ENCODE measurements at regions not wholly inside any gene's neighbourhood (a gene's known extent, or its start where the extent isn't known, plus 50 kb on each side); places are given as distances from the start of the nearest gene placed in this dataset.

DNA sequence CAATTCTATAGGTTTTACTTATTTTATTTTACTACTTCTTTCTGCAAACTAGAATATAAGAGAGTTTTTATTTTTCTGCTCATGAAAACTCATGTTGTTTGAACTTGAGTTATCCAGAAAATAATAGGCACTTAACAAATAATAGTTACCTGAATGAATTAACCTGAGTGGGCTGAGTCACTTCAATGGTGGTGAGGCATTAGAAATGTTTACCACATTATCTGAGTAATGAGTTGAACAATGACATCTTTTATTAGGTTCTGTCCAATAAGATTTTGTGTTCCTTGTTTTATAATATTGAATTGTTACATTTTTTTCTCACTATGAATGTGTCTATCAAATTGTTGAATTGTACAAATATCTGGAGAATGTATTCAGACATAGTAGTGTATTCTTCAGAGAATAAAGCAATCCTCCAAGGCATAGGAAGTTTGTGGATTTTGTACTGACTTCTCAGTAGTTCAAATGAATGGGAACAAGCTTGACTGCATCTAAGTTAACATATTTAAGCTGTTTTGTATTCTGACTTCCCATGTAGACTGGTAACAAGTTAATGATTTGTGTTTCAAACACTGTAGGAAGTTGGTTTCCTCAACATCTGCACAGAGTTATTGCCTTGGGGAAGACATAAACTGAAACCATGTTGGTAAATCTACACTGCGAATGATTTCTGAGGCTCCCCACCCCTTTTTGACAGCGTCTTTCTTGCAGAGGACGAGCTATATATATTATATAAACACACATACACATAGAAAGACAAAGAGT lies 1808.9 kb upstream of the TENM3 start:
- Histone ChIP-seq H3K27ac (ENCODE audit: low read length) (no peak overlapping the region), H3K36me3 (ENCODE audit: insufficient read depth, low read length) (no peaks in the 10 kb centered on the region), H2AFZ (ENCODE audit: low read depth, low read length) (no peak overlapping the region; the same call in 1 of the 2 replicates), H3K27me3 (ENCODE audit: insufficient read depth, low read length, poor library complexity) (no peaks in the 10 kb centered on the region), H3K4me3 (ENCODE audit: low read depth in 1 of 2, low read length in 2 of 2) (no peak overlapping the region), H3K9ac (ENCODE audit: low read depth, low read length) (no peak overlapping the region), H3K9me3 (ENCODE audit: insufficient read depth, low read length, severe bottlenecking) (no peaks in the 10 kb centered on the region), H3K4me2 (ENCODE audit: insufficient read depth, low read length) (no peak overlapping the region), H3K79me2 (ENCODE audit: insufficient read depth, low read length) (no peaks in the 10 kb centered on the region), H4K20me1 (ENCODE audit: insufficient read depth, low read length) (no peaks in the 10 kb centered on the region), H3K4me1 (ENCODE audit: insufficient read depth, low read length) (no peaks in the 10 kb centered on the region)
- DNase-seq (no peak), ATAC-seq (ENCODE audit: insufficient read depth, low read depth) (no peak)
- TF ChIP-seq CTCF (IDR thresholded peaks at IDR 0.05; ENCODE audit: borderline replicate concordance, extremely low read depth, low read length, poor library complexity, severe bottlenecking): no peak
- no peak for TF ChIP-seq EZH2 (IDR thresholded peaks at IDR 0.05; ENCODE audit: borderline replicate concordance, low read depth, low read length, severe bottlenecking)

- H2AFZ ChIP-seq (ENCODE audit: low read depth, low read length): no peak overlapping the region
- H3K9me3 ChIP-seq (ENCODE audit: insufficient read depth, low read length, severe bottlenecking): no peaks in the 10 kb centered on the region
- no peaks in the 10 kb centered on the region for H3K79me2 ChIP-seq (ENCODE audit: insufficient read depth, low read length)
- no peaks in the 10 kb centered on the region for H4K20me1 ChIP-seq (ENCODE audit: insufficient read depth, low read length)
- no peaks in the 10 kb centered on the region for H3K36me3 ChIP-seq (ENCODE audit: insufficient read depth, low read length)
- H3K9ac ChIP-seq (ENCODE audit: low read depth, low read length): no peak overlapping the region
- ATAC-seq (ENCODE audit: insufficient read depth, low read depth): no peak
- no peaks in the 10 kb centered on the region for H3K27me3 ChIP-seq (ENCODE audit: insufficient read depth, low read length, poor library complexity)
- no peak for TF ChIP-seq EZH2 (IDR thresholded peaks at IDR 0.05; ENCODE audit: borderline replicate concordance, low read depth, low read length, severe bottlenecking)
- TF ChIP-seq CTCF (IDR thresholded peaks at IDR 0.05; ENCODE audit: borderline replicate concordance, extremely low read depth, low read length, poor library complexity, severe bottlenecking): no peak
- H3K4me3 ChIP-seq (ENCODE audit: low read depth in 1 of 2, low read length in 2 of 2): no peak overlapping the region
- H3K27ac ChIP-seq (ENCODE audit: low read length): no peak overlapping the region
- no peaks in the 10 kb centered on the region for H3K4me1 ChIP-seq (ENCODE audit: insufficient read depth, low read length)
- DNase-seq: no peak
- no peak overlapping the region for H3K4me2 ChIP-seq (ENCODE audit: insufficient read depth, low read length)
Measured at GRCh38 chr4:180436361-180436760, 1806.8 kb upstream of the TENM3 start.

DNA sequence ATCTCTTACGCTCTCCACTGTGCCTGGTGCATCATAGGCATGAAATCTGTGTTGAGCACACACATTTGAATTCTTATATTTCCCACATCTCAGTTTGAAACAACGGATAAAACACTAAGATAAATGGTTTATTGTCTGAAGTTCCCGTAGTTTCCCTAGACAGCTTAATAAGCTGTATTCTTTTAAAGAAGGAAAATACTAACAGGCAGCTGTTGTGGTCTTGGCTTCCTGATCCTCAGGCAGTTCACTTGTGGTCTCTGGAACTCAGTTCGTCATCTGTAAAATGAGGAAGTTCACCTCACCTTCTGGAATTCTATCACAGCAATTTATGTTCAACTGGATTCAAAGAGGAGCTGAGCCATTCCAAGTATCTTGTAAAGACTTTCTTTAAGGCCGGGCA lies 1805.6 kb upstream of the TENM3 start:
- H3K9me3 ChIP-seq (ENCODE audit: insufficient read depth, low read length, severe bottlenecking): no peaks in the 10 kb centered on the region
- no peak overlapping the region for H3K4me2 ChIP-seq (ENCODE audit: insufficient read depth, low read length)

More for the DNA sequence above, 1805.6 kb upstream of the TENM3 start:
- no peaks in the 10 kb centered on the region for H4K20me1 ChIP-seq (ENCODE audit: insufficient read depth, low read length)
- no peak overlapping the region for H3K27ac ChIP-seq (ENCODE audit: low read length)
- no peak for DNase-seq
- no peak overlapping the region for H2AFZ ChIP-seq (ENCODE audit: low read depth, low read length)
- no peak for TF ChIP-seq EZH2 (IDR thresholded peaks at IDR 0.05; ENCODE audit: borderline replicate concordance, low read depth, low read length, severe bottlenecking)
- TF ChIP-seq CTCF (IDR thresholded peaks at IDR 0.05; ENCODE audit: borderline replicate concordance, extremely low read depth, low read length, poor library complexity, severe bottlenecking): no peak
- ATAC-seq (ENCODE audit: insufficient read depth, low read depth): no peak
- no peaks in the 10 kb centered on the region for H3K79me2 ChIP-seq (ENCODE audit: insufficient read depth, low read length)
- H3K4me3 ChIP-seq (ENCODE audit: low read depth in 1 of 2, low read length in 2 of 2): no peak overlapping the region
- no peaks in the 10 kb centered on the region for H3K36me3 ChIP-seq (ENCODE audit: insufficient read depth, low read length)
- H3K27me3 ChIP-seq (ENCODE audit: insufficient read depth, low read length, poor library complexity): no peaks in the 10 kb centered on the region
- no peaks in the 10 kb centered on the region for H3K4me1 ChIP-seq (ENCODE audit: insufficient read depth, low read length)
- no peak overlapping the region for H3K9ac ChIP-seq (ENCODE audit: low read depth, low read length)
